GM12878 (cell line): ENCODE measurements at regions not wholly inside any gene's neighbourhood (a gene's known extent, or its start where the extent isn't known, plus 50 kb on each side); places are given as distances from the start of the nearest gene placed in this dataset.

ENCODE experiments used
- BRCA1 ChIP-seq: IDR thresholded peaks from 2 replicates; pipeline ENCODE4 v1.6.1; 2011; ENCODE audit warnings: low read depth, low read length, improper control_type of control experiment
- DPF2 ChIP-seq: fragments of 450-650 bp; IDR thresholded peaks from 2 replicates; pipeline ENCODE4 v1.6.1; 2017; ENCODE audit warnings: mild to moderate bottlenecking
- EED ChIP-seq: sonication (generic); IDR thresholded peaks from 2 replicates; pipeline ENCODE4 v1.6.1; 2016; ENCODE audit warnings: antibody characterized with exemption, low read depth
- HDGF ChIP-seq: fragments of 450-650 bp; IDR thresholded peaks from 2 replicates; pipeline ENCODE4 v1.6.1; 2016; ENCODE audit warnings: antibody characterized with exemption
- KDM1A ChIP-seq: fragments of 200-600 bp; sonication (generic); IDR thresholded peaks from 2 replicates; pipeline ENCODE4 v1.6.1; 2016; ENCODE audit warnings: borderline replicate concordance
- PAX5 ChIP-seq: IDR thresholded peaks from 2 replicates; pipeline ENCODE4 v1.6.1; 2011; ENCODE audit warnings: low read depth, low read length, borderline replicate concordance
- ZSCAN29 ChIP-seq: fragments of 450-650 bp; IDR thresholded peaks from 2 replicates; pipeline ENCODE4 v1.6.1; 2017; ENCODE audit warnings: mild to moderate bottlenecking, moderate library complexity
- TF ChIP-seq, protein P1 (sequence below): IDR thresholded peaks from 2 replicates; pipeline ENCODE4 v1.6.1; 2012; ENCODE audit warnings: low read length, inconsistent platforms
- TF ChIP-seq, protein P2 (sequence below), 3 experiments: IDR thresholded peaks in 2 of 3; conservative IDR thresholded peaks in 1 of 3; 2 replicates each; pipeline ENCODE4 v1.5.1; 2011; ENCODE audit warnings: low read depth in 3 of 3, low read length in 3 of 3, mild to moderate bottlenecking in 3 of 3, control low read depth in 2 of 3, moderate library complexity in 2 of 3, inconsistent platforms in 1 of 3, mixed read lengths in 1 of 3; ENCODE audit not compliant: control insufficient read depth in 2 of 3, insufficient read depth in 1 of 3; ENCODE audit errors: extremely low read depth in 1 of 3
- TF ChIP-seq, protein P3 (sequence below): fragments of 450-650 bp; conservative IDR thresholded peaks from 2 replicates; pipeline ENCODE4 v1.6.1; 2017; ENCODE audit warnings: mild to moderate bottlenecking, moderate library complexity
- TF ChIP-seq, protein P4 (sequence below): fragments of 450-650 bp; IDR thresholded peaks from 2 replicates; pipeline ENCODE4 v1.6.1; 2017; ENCODE audit warnings: mild to moderate bottlenecking
- TF ChIP-seq, protein P5 (sequence below): IDR thresholded peaks from 2 replicates; pipeline ENCODE4 v1.6.1; 2012; ENCODE audit warnings: low read depth, low read length, improper control_type of control experiment

DNA sequence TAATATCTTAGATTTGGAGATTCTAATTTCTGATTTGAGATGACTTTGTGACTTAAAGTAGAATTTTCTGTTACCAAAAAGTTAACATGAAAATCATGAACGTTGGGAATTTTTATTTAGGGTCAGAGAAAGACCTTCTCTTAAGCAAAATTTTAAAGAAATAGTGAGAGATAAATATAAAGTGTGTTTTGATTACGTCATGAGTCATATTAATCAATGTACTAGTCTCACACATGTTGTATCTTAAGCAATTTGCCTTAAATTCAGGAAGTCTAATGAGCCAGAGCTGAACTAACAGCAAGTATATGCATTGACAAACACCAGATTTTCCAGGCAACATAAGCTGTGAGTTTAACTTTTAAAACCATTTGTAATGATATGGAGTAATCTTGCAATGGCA is 765.5 kb upstream of the SORCS1 start:
- TF ChIP-seq BRCA1 (no peak), ZSCAN29 (no peak), HDGF (no peak), PAX5 (no peak), KDM1A (no peak), DPF2 (no peak), EED (no peak)
- TF ChIP-seq, protein P1, sequence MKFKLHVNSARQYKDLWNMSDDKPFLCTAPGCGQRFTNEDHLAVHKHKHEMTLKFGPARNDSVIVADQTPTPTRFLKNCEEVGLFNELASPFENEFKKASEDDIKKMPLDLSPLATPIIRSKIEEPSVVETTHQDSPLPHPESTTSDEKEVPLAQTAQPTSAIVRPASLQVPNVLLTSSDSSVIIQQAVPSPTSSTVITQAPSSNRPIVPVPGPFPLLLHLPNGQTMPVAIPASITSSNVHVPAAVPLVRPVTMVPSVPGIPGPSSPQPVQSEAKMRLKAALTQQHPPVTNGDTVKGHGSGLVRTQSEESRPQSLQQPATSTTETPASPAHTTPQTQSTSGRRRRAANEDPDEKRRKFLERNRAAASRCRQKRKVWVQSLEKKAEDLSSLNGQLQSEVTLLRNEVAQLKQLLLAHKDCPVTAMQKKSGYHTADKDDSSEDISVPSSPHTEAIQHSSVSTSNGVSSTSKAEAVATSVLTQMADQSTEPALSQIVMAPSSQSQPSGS, result no peak
- TF ChIP-seq, protein P2, sequence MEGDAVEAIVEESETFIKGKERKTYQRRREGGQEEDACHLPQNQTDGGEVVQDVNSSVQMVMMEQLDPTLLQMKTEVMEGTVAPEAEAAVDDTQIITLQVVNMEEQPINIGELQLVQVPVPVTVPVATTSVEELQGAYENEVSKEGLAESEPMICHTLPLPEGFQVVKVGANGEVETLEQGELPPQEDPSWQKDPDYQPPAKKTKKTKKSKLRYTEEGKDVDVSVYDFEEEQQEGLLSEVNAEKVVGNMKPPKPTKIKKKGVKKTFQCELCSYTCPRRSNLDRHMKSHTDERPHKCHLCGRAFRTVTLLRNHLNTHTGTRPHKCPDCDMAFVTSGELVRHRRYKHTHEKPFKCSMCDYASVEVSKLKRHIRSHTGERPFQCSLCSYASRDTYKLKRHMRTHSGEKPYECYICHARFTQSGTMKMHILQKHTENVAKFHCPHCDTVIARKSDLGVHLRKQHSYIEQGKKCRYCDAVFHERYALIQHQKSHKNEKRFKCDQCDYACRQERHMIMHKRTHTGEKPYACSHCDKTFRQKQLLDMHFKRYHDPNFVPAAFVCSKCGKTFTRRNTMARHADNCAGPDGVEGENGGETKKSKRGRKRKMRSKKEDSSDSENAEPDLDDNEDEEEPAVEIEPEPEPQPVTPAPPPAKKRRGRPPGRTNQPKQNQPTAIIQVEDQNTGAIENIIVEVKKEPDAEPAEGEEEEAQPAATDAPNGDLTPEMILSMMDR (IDR thresholded peaks at IDR 0.05 in 2 of 3, conservative IDR thresholded peaks at IDR 0.05 in 1 of 3; ENCODE audit: control insufficient read depth in 2 of 3, extremely low read depth in 1 of 3, insufficient read depth in 1 of 3, low read depth in 3 of 3, low read length in 3 of 3), result no peak
- TF ChIP-seq, protein P3, sequence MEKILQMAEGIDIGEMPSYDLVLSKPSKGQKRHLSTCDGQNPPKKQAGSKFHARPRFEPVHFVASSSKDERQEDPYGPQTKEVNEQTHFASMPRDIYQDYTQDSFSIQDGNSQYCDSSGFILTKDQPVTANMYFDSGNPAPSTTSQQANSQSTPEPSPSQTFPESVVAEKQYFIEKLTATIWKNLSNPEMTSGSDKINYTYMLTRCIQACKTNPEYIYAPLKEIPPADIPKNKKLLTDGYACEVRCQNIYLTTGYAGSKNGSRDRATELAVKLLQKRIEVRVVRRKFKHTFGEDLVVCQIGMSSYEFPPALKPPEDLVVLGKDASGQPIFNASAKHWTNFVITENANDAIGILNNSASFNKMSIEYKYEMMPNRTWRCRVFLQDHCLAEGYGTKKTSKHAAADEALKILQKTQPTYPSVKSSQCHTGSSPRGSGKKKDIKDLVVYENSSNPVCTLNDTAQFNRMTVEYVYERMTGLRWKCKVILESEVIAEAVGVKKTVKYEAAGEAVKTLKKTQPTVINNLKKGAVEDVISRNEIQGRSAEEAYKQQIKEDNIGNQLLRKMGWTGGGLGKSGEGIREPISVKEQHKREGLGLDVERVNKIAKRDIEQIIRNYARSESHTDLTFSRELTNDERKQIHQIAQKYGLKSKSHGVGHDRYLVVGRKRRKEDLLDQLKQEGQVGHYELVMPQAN, result no peak
- TF ChIP-seq, protein P4, sequence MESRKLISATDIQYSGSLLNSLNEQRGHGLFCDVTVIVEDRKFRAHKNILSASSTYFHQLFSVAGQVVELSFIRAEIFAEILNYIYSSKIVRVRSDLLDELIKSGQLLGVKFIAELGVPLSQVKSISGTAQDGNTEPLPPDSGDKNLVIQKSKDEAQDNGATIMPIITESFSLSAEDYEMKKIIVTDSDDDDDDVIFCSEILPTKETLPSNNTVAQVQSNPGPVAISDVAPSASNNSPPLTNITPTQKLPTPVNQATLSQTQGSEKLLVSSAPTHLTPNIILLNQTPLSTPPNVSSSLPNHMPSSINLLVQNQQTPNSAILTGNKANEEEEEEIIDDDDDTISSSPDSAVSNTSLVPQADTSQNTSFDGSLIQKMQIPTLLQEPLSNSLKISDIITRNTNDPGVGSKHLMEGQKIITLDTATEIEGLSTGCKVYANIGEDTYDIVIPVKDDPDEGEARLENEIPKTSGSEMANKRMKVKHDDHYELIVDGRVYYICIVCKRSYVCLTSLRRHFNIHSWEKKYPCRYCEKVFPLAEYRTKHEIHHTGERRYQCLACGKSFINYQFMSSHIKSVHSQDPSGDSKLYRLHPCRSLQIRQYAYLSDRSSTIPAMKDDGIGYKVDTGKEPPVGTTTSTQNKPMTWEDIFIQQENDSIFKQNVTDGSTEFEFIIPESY, result no peak
- TF ChIP-seq, protein P5, sequence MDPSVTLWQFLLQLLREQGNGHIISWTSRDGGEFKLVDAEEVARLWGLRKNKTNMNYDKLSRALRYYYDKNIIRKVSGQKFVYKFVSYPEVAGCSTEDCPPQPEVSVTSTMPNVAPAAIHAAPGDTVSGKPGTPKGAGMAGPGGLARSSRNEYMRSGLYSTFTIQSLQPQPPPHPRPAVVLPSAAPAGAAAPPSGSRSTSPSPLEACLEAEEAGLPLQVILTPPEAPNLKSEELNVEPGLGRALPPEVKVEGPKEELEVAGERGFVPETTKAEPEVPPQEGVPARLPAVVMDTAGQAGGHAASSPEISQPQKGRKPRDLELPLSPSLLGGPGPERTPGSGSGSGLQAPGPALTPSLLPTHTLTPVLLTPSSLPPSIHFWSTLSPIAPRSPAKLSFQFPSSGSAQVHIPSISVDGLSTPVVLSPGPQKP, result no peak
